ENCODE measurements at regions not wholly inside any gene's neighbourhood (a gene's known extent, or its start where the extent isn't known, plus 50 kb on each side); places are given as distances from the start of the nearest gene placed in this dataset.

DNA sequence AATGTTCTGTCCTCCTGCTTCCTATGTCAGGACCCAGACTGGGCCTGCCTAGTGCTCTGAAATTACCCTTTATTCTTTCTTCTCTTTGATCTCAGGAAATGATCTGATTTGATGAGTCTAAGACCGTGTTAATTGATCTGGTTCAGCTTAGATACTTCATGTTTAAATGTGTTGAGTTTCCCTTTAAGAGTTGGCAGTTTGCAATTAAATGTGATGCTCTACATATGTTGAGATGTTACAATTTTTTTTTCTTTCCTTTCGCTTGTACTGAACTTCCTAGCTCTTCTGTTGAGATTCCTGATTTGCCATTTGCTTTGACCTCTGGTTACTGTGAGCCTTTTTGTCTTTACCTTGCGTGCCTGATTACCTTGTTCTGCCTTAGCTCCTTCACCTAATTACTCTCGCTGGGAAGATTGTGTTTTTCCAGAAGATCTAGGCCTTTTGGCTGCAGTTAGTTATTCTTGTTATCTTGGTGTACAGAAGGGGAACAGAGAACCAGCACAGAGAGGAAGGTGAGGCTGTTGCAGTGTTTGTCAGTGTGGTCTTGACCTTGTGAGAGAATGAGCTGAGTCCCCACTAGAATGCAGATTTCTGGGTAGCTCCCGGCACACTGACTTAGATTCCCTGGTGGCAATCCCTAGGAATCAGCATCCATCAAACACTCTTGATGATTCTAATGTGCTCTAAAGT, 203.6 kb downstream of the EDEM1 start:
- DNase-seq (no peak), ATAC-seq (no peak)
- Histone ChIP-seq H3K27me3 (peaks cover 0 to 6% (median 0%) of the 10 kb centered on the region in 7 donors), H3K9me3 (no peaks in the 10 kb centered on the region), H3K36me3 (no peaks in the 10 kb centered on the region), H3K4me3 (no peak overlapping the region), H3K27ac (no peak overlapping the region), H3K4me1 (no peaks in the 10 kb centered on the region)
- TF ChIP-seq, protein P1, sequence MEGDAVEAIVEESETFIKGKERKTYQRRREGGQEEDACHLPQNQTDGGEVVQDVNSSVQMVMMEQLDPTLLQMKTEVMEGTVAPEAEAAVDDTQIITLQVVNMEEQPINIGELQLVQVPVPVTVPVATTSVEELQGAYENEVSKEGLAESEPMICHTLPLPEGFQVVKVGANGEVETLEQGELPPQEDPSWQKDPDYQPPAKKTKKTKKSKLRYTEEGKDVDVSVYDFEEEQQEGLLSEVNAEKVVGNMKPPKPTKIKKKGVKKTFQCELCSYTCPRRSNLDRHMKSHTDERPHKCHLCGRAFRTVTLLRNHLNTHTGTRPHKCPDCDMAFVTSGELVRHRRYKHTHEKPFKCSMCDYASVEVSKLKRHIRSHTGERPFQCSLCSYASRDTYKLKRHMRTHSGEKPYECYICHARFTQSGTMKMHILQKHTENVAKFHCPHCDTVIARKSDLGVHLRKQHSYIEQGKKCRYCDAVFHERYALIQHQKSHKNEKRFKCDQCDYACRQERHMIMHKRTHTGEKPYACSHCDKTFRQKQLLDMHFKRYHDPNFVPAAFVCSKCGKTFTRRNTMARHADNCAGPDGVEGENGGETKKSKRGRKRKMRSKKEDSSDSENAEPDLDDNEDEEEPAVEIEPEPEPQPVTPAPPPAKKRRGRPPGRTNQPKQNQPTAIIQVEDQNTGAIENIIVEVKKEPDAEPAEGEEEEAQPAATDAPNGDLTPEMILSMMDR (IDR thresholded peaks at IDR 0.05), result no peak
- intact Hi-C loops (cut with DNase I), result no loop called here
- WGBS, 2 donors, result 66 to 73% methylated on average over 5 of the region's 5 CpGs

GRCh38 chr3:5401002-5401401, 213.5 kb downstream of the EDEM1 start:
- no peak for ATAC-seq
- peaks cover 0 to 9% (median 5%) of the 10 kb centered on the region in 7 donors for H3K27me3 ChIP-seq
- H3K4me3 ChIP-seq, result no peak overlapping the region
- H3K27ac ChIP-seq, result no peak overlapping the region
- 82 to 87% methylated on average over 10 of the region's 10 CpGs for whole genome bisulfite sequencing, 2 donors
- H3K4me1 ChIP-seq, result no peaks in the 10 kb centered on the region
- no peaks in the 10 kb centered on the region for H3K9me3 ChIP-seq
- DNase-seq, result no peak
- no peaks in the 10 kb centered on the region for H3K36me3 ChIP-seq
- intact Hi-C loops (cut with DNase I), result no loop called here
- TF ChIP-seq, protein P1 (IDR thresholded peaks at IDR 0.05), result no peak

DNA sequence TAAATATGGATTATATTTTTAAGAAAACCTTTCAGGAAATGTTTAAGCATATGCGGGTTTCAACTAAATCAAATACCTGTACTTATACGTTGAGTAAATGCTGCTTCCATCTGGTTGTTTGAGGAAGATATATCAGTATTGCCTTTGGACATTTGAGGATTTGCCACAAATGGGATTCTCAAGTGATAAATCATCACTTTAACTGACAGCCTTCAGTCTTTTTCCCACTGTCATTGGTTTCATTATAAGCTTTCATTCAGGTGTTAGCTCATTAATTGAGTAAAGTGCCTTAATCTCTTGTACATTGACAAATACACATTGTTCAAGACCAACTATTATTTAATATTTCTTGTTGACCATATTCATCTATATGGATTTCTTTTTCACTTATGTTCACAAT, 217.2 kb downstream of the EDEM1 start:
- DNase-seq, result no peak
- TF ChIP-seq, protein P1 (IDR thresholded peaks at IDR 0.05), result no peak
- 89 to 93% methylated on average over 2 of the region's 2 CpGs for WGBS, 2 donors
- Histone ChIP-seq H3K4me3 (no peak overlapping the region), H3K9me3 (no peaks in the 10 kb centered on the region), H3K4me1 (no peaks in the 10 kb centered on the region), H3K27me3 (peaks cover 0 to 9% (median 0%) of the 10 kb centered on the region in 7 donors), H3K36me3 (no peaks in the 10 kb centered on the region), H3K27ac (no peak overlapping the region)
- no peak for ATAC-seq
- intact Hi-C loops (cut with DNase I), result no loop called here

DNA sequence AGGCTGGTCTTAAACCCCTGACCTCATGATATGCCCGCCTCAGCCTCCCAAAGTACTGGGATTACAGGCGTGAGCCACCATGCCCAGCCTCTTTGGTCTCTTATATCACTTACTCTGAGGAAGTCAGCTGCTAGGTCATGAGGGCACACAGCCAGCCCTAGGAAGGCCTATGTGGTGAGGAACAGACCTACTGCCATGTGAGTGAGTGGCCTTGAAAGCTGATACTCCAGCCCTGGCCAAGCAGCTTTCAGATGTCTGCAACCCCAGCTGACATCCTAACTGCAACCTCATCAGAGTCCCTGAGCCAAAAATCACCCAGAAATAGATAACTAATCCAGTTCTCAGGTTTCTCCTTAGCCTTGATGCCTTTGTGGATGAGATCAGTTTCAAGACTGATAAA, 224.3 kb downstream of the EDEM1 start:
- Histone ChIP-seq H3K4me1 (no peaks in the 10 kb centered on the region), H3K4me3 (no peak overlapping the region), H3K9me3 (peaks cover 0 to 30% (median 0%) of the 10 kb centered on the region in 11 donors), H3K36me3 (no peaks in the 10 kb centered on the region), H3K27me3 (peaks cover 0 to 2% (median 0%) of the 10 kb centered on the region in 7 donors), H3K27ac (no peak overlapping the region)
- TF ChIP-seq, protein P1 (IDR thresholded peaks at IDR 0.05), result no peak
- ATAC-seq, result no peak
- intact Hi-C loops (cut with DNase I), result no loop called here
- DNase-seq, result no peak
- 79 to 82% methylated on average over 2 of the region's 2 CpGs for WGBS, 2 donors

All from heart right ventricle (tissue), 16 donors.